H9 (cell line): ENCODE measurements at regions not wholly inside any gene's neighbourhood (a gene's known extent, or its start where the extent isn't known, plus 50 kb on each side); places are given as distances from the start of the nearest gene placed in this dataset.

Source experiments
- DNase-seq: peaks from one replicate; pipeline ENCODE4 v3.0.0-alpha.2; 2017
- H2AFZ ChIP-seq: one replicate; pipeline ENCODE4 v1.6.1; 2013; ENCODE audit warnings: mild to moderate bottlenecking, low read length, control low read depth, moderate library complexity
- H2AK5ac ChIP-seq: 2 replicates; pipeline ENCODE4 v1.6.1; 2013; ENCODE audit warnings: low read length, control low read depth, mixed read lengths; ENCODE audit not compliant: insufficient read length
- H2BK120ac ChIP-seq: one replicate; pipeline ENCODE4 v1.6.1; 2013; ENCODE audit warnings: low read depth, mild to moderate bottlenecking, low read length, control low read depth, inconsistent platforms; ENCODE audit not compliant: poor library complexity, severe bottlenecking
- H2BK12ac ChIP-seq: 2 replicates; pipeline ENCODE4 v1.6.1; 2013; ENCODE audit warnings: low read length, control low read depth, mixed read lengths, low read depth; ENCODE audit not compliant: insufficient read length
- H2BK15ac ChIP-seq: 2 replicates; pipeline ENCODE4 v1.6.1; 2013; ENCODE audit warnings: low read depth, low read length, control low read depth
- H2BK20ac ChIP-seq: one replicate; pipeline ENCODE4 v1.6.1; 2013; ENCODE audit warnings: low read depth, mild to moderate bottlenecking, low read length, control low read depth, inconsistent platforms; ENCODE audit not compliant: poor library complexity, severe bottlenecking
- H2BK5ac ChIP-seq: 2 replicates; pipeline ENCODE4 v1.6.1; 2013; ENCODE audit warnings: low read length, control low read depth, mixed read lengths; ENCODE audit not compliant: insufficient read length
- H3K14ac ChIP-seq: 2 replicates; pipeline ENCODE4 v1.6.1; 2013; ENCODE audit warnings: low read length, control low read depth; ENCODE audit not compliant: insufficient read depth
- H3K18ac ChIP-seq: 2 replicates; pipeline ENCODE4 v1.6.1; 2013; ENCODE audit warnings: low read depth, mild to moderate bottlenecking, mixed read lengths, low read length, control low read depth; ENCODE audit not compliant: insufficient read length
- H3K23ac ChIP-seq: 2 replicates; pipeline ENCODE4 v1.6.1; 2013; ENCODE audit warnings: low read length, control low read depth, mixed read lengths, low read depth; ENCODE audit not compliant: insufficient read length
- H3K23me2 ChIP-seq: 2 replicates; pipeline ENCODE4 v1.6.1; 2013; ENCODE audit warnings: low read depth, mild to moderate bottlenecking, mixed read lengths, low read length, control low read depth; ENCODE audit not compliant: insufficient read length, poor library complexity, severe bottlenecking
- H3K27ac ChIP-seq: 2 replicates; pipeline ENCODE4 v1.5.1; 2013; ENCODE audit warnings: low read length, control low read depth, mixed read lengths, low read depth; ENCODE audit not compliant: insufficient read length
- H3K27me3 ChIP-seq: 2 replicates; pipeline ENCODE4 v1.6.1; 2013; ENCODE audit warnings: low read length, control low read depth, inconsistent platforms; ENCODE audit not compliant: insufficient read depth
- H3K4ac ChIP-seq: 2 replicates; pipeline ENCODE4 v1.6.1; 2013; ENCODE audit warnings: low read depth, mild to moderate bottlenecking, control low read depth, inconsistent platforms, low read length, moderate library complexity
- H3K4me1 ChIP-seq: 2 replicates; pipeline ENCODE4 v1.6.1; 2013; ENCODE audit warnings: low read length, control low read depth, inconsistent platforms; ENCODE audit not compliant: insufficient read depth
- H3K4me2 ChIP-seq: 2 replicates; pipeline ENCODE4 v1.6.1; 2013; ENCODE audit warnings: low read length, control low read depth, mixed read lengths; ENCODE audit not compliant: insufficient read length, insufficient read depth
- H3K56ac ChIP-seq: 2 replicates; pipeline ENCODE4 v1.6.1; 2013; ENCODE audit warnings: low read depth, mild to moderate bottlenecking, mixed read lengths, low read length, control low read depth; ENCODE audit not compliant: insufficient read length
- H3K79me1 ChIP-seq: 2 replicates; pipeline ENCODE4 v1.6.1; 2013; ENCODE audit warnings: low read depth, mild to moderate bottlenecking, moderate library complexity, low read length, control low read depth, inconsistent platforms; ENCODE audit not compliant: insufficient read depth, poor library complexity, severe bottlenecking
- H3K79me2 ChIP-seq: 2 replicates; pipeline ENCODE4 v1.6.1; 2013; ENCODE audit warnings: low read length, control low read depth, inconsistent platforms; ENCODE audit not compliant: insufficient read depth
- H3K9ac ChIP-seq: 2 replicates; pipeline ENCODE4 v1.6.1; 2013; ENCODE audit warnings: low read length, control low read depth, mixed read lengths; ENCODE audit not compliant: insufficient read length; ENCODE audit errors: extremely low read depth
- H3K9me3 ChIP-seq: one replicate; pipeline ENCODE4 v1.6.1; 2013; ENCODE audit warnings: low read depth, low read length, inconsistent platforms; ENCODE audit not compliant: control insufficient read depth
- H3T11ph ChIP-seq: one replicate; pipeline ENCODE4 v1.6.1; 2013; ENCODE audit warnings: mild to moderate bottlenecking, low read length, control low read depth, inconsistent platforms
- H4K20me1 ChIP-seq: one replicate; pipeline ENCODE4 v1.6.1; 2013; ENCODE audit not compliant: control insufficient read depth, insufficient read length, insufficient read depth
- H4K5ac ChIP-seq: 2 replicates; pipeline ENCODE4 v1.6.1; 2013; ENCODE audit warnings: low read depth, mild to moderate bottlenecking, mixed read lengths, low read length, control low read depth; ENCODE audit not compliant: insufficient read length
- H4K8ac ChIP-seq: replicated peaks from 2 replicates; pipeline ENCODE4 v1.6.1; 2013; ENCODE audit warnings: low read length, control low read depth, mixed read lengths, low read depth; ENCODE audit not compliant: insufficient read length
- H4K91ac ChIP-seq: 2 replicates; pipeline ENCODE4 v1.6.1; 2013; ENCODE audit warnings: low read depth, mild to moderate bottlenecking, moderate library complexity, mixed read lengths, low read length, control low read depth; ENCODE audit not compliant: insufficient read length
- H3K27ac Mint-ChIP-seq, 3 experiments: 2 replicates in 2 of 3; 3 replicates in 1 of 3; pipeline ENCODE4 v1.8.0; 2020 to 2021; ENCODE audit warnings: mixed read lengths in 3 of 3, mild to moderate bottlenecking in 1 of 3, moderate library complexity in 1 of 3
- H3K27me3 Mint-ChIP-seq: 2 replicates; pipeline ENCODE4 v1.8.0; 2021; ENCODE audit warnings: low read depth, mild to moderate bottlenecking, moderate library complexity, mixed read lengths
- H3K36me3 Mint-ChIP-seq, 3 experiments: 2 replicates in 2 of 3; 3 replicates in 1 of 3; pipeline ENCODE4 v1.8.0; 2020 to 2021; ENCODE audit warnings: low read depth in 3 of 3, mixed read lengths in 3 of 3; ENCODE audit not compliant: insufficient read depth in 1 of 3
- H3K4me1 Mint-ChIP-seq, 2 experiments: 2 replicates each; pipeline ENCODE4 v1.8.0; 2020; ENCODE audit warnings: mixed read lengths in 2 of 2
- H3K4me3 Mint-ChIP-seq, 2 experiments: 2 replicates in 1 of 2; 3 replicates in 1 of 2; pipeline ENCODE4 v1.8.0; 2020 to 2021; ENCODE audit warnings: mild to moderate bottlenecking in 2 of 2, mixed read lengths in 2 of 2, moderate library complexity in 1 of 2
- H3K9me3 Mint-ChIP-seq, 2 experiments: 2 replicates in 1 of 2; 3 replicates in 1 of 2; pipeline ENCODE4 v1.8.0; 2020; ENCODE audit warnings: mild to moderate bottlenecking in 2 of 2, mixed read lengths in 2 of 2, moderate library complexity in 1 of 2
- CTCF ChIP-seq: fragments of 200-600 bp; sonication (generic); conservative IDR thresholded peaks from 3 replicates; pipeline ENCODE4 v1.8.0; 2021; ENCODE audit warnings: antibody characterized with exemption, mild to moderate bottlenecking
- WGBS: extraction: QIAGEN DNeasy Blood & Tissue Kit; methylation state at CpG from one replicate; pipeline ENCODE4 v1.1.7; 2013; ENCODE audit warnings: missing lambda C conversion rate, low lambda C conversion rate, mixed read lengths; ENCODE audit not compliant: insufficient read length; ENCODE audit errors: extremely low coverage; 5-methylcytosine and 5-hydroxymethylcytosine counted together

- Histone ChIP-seq H3K4ac (no peak overlapping the region), H3K9ac (no peak overlapping the region), H2AK5ac (no peak overlapping the region), H3K79me1 (no peaks in the 10 kb centered on the region), H3K23ac (no peak overlapping the region), H2BK5ac (no peak overlapping the region), H3K27ac (no peak overlapping the region), H2AFZ (no peak overlapping the region), H2BK20ac (no peak overlapping the region), H3K14ac (no peak overlapping the region), H4K91ac (no peak overlapping the region), H3K4me1 (no peaks in the 10 kb centered on the region), H3T11ph (no peak overlapping the region), H4K5ac (no peak overlapping the region), H3K79me2 (no peaks in the 10 kb centered on the region), H3K9me3 (no peaks in the 10 kb centered on the region), H3K4me2 (no peak overlapping the region), H2BK120ac (no peak overlapping the region), H2BK15ac (no peak overlapping the region), H4K20me1 (no peaks in the 10 kb centered on the region), H3K56ac (no peak overlapping the region), H3K18ac (no peak overlapping the region), H3K23me2 (no peaks in the 10 kb centered on the region), H2BK12ac (no peak overlapping the region), H3K27me3 (no peaks in the 10 kb centered on the region), H4K8ac (no peak overlapping the region)
- Mint-ChIP-seq H3K4me3 (no peak overlapping the region), H3K27me3 (no peaks in the 10 kb centered on the region), H3K9me3 (no peaks in the 10 kb centered on the region; a peak in 1 of 5 replicates), H3K36me3 (no peaks in the 10 kb centered on the region), H3K4me1 (no peaks in the 10 kb centered on the region), H3K27ac (no peak overlapping the region)
- TF ChIP-seq CTCF: no peak
- no CpG with 5 or more reads among the region's 3 CpGs for WGBS
- DNase-seq: no peak
Observed at GRCh38 chr9:81777482-81777881, 88.1 kb upstream of the TLE1 start.
